ENCODE measurements at regions not wholly inside any gene's neighbourhood (a gene's known extent, or its start where the extent isn't known, plus 50 kb on each side); places are given as distances from the start of the nearest gene placed in this dataset.

- no peak for TF ChIP-seq POLR2A (IDR thresholded peaks at IDR 0.05)
- TF ChIP-seq CTCF (IDR thresholded peaks at IDR 0.05 in 4 of 5, conservative IDR thresholded peaks at IDR 0.05 in 1 of 5), result no peak
- in situ Hi-C loops (cut with MboI; ENCODE audit: low sequenced_read_pairs in 4 of 4) (no loop called here), intact Hi-C loops (cut with DNase I; ENCODE audit: low total_unique reads) (no loop called here)
- H3K4me3 ChIP-seq, result no peak overlapping the region
- DNase-seq (no peak), ATAC-seq (no peak)
- no peaks in the 10 kb centered on the region for H3K4me1 ChIP-seq
- H3K36me3 ChIP-seq, result no peaks in the 10 kb centered on the region
- no peak overlapping the region for H3K27ac ChIP-seq
- H3K27me3 ChIP-seq, result peaks cover 0 to 4% (median 0%) of the 10 kb centered on the region in 3 donors
- peaks cover 0 to 4% (median 0%) of the 10 kb centered on the region in 3 donors for H3K9me3 ChIP-seq
Observed at GRCh38 chr14:104246401-104247335, 108.3 kb downstream of the KIF26A start.

- DNase-seq (no peak), ATAC-seq (no peak)
- peaks cover 0 to 4% (median 0%) of the 10 kb centered on the region in 3 donors for H3K9me3 ChIP-seq
- in situ Hi-C loops (cut with MboI; ENCODE audit: low sequenced_read_pairs in 4 of 4), result no loop called here
- H3K4me3 ChIP-seq, result no peak overlapping the region
- no peak for TF ChIP-seq CTCF (IDR thresholded peaks at IDR 0.05 in 4 of 5, conservative IDR thresholded peaks at IDR 0.05 in 1 of 5)
- no peak for TF ChIP-seq POLR2A (IDR thresholded peaks at IDR 0.05)
- H3K4me1 ChIP-seq, result no peaks in the 10 kb centered on the region
- intact Hi-C loops (cut with DNase I; ENCODE audit: low total_unique reads), result no loop called here
- peaks cover 0 to 4% (median 0%) of the 10 kb centered on the region in 3 donors for H3K27me3 ChIP-seq
- no peaks in the 10 kb centered on the region for H3K36me3 ChIP-seq
- no peak overlapping the region for H3K27ac ChIP-seq
Observed at GRCh38 chr14:104247336-104248202, 109.2 kb downstream of the KIF26A start.

GRCh38 chr14:104248203-104249055 lies 110.0 kb downstream of the KIF26A start:
- ATAC-seq (no peak), DNase-seq (no peak)
- Histone ChIP-seq H3K4me3 (no peak overlapping the region), H3K27ac (no peak overlapping the region), H3K27me3 (peaks cover 0 to 4% (median 4%) of the 10 kb centered on the region in 3 donors), H3K9me3 (no peaks in the 10 kb centered on the region), H3K4me1 (no peaks in the 10 kb centered on the region), H3K36me3 (no peaks in the 10 kb centered on the region)
- intact Hi-C loops (cut with DNase I; ENCODE audit: low total_unique reads) (no loop called here), in situ Hi-C loops (cut with MboI; ENCODE audit: low sequenced_read_pairs in 4 of 4) (no loop called here)
- TF ChIP-seq CTCF (IDR thresholded peaks at IDR 0.05 in 4 of 5, conservative IDR thresholded peaks at IDR 0.05 in 1 of 5) (no peak), POLR2A (IDR thresholded peaks at IDR 0.05) (no peak)

- in situ Hi-C loops (cut with MboI; ENCODE audit: low sequenced_read_pairs in 4 of 4), result no loop called here
- DNase-seq (no peak), ATAC-seq (no peak)
- H3K4me3 ChIP-seq, result no peak overlapping the region
- H3K4me1 ChIP-seq, result no peaks in the 10 kb centered on the region
- intact Hi-C loops (cut with DNase I; ENCODE audit: low total_unique reads), result no loop called here
- no peaks in the 10 kb centered on the region for H3K9me3 ChIP-seq
- TF ChIP-seq POLR2A (IDR thresholded peaks at IDR 0.05), result no peak
- no peak for TF ChIP-seq CTCF (IDR thresholded peaks at IDR 0.05 in 4 of 5, conservative IDR thresholded peaks at IDR 0.05 in 1 of 5)
- no peaks in the 10 kb centered on the region for H3K36me3 ChIP-seq
- H3K27ac ChIP-seq, result no peak overlapping the region
- H3K27me3 ChIP-seq, result peaks cover 0 to 11% (median 7%) of the 10 kb centered on the region in 3 donors
Observed at GRCh38 chr14:104249089-104249488, 110.7 kb downstream of the KIF26A start.
